Smooth muscle cell of the brain vasculature (primary cell): ENCODE measurements at regions not wholly inside any gene's neighbourhood (a gene's known extent, or its start where the extent isn't known, plus 50 kb on each side); places are given as distances from the start of the nearest gene placed in this dataset.
"Not testable (repeated sequence)": the region's sequence is repeated elsewhere in the genome, so short reads cannot be mapped to it uniquely, and the experiment has no call there.

Experiments
- DNase-seq: peaks from one replicate; pipeline ENCODE4 v3.0.0-alpha.2; 2012; ENCODE audit warnings: low read depth, low spot score

- DNase-seq: no peak
Observed at GRCh38 chr6:113031591-113032238, 684.6 kb downstream of the RFPL4B start.

GRCh38 chr6:113039005-113039404, 691.9 kb downstream of the RFPL4B start:
- DNase-seq: no peak

GRCh38 chr6:113047148-113047547, 700.0 kb downstream of the RFPL4B start:
- DNase-seq: no peak

- DNase-seq: no peak
Observed at GRCh38 chr6:113047932-113048331, 700.8 kb downstream of the RFPL4B start.

GRCh38 chr6:113048741-113049140, 701.6 kb downstream of the RFPL4B start:
- DNase-seq: no peak

GRCh38 chr6:113049190-113049589, 702.1 kb downstream of the RFPL4B start:
- no peak for DNase-seq

- DNase-seq: peak; percentile 52
Observed at GRCh38 chr6:113050010-113050858, 703.1 kb downstream of the RFPL4B start.

GRCh38 chr6:113050979-113051378, 703.8 kb downstream of the RFPL4B start:
- DNase-seq: no peak

- no peak for DNase-seq
Observed at GRCh38 chr6:113052506-113052905, 705.4 kb downstream of the RFPL4B start.

GRCh38 chr6:113055061-113055460, 707.9 kb downstream of the RFPL4B start:
- no peak for DNase-seq

GRCh38 chr6:113055998-113056397, 708.9 kb downstream of the RFPL4B start:
- DNase-seq: no peak

- DNase-seq: no peak
Observed at GRCh38 chr6:113057567-113058053, 710.5 kb downstream of the RFPL4B start.

GRCh38 chr6:113060664-113061063, 713.5 kb downstream of the RFPL4B start:
- no peak for DNase-seq

- DNase-seq: no peak
Observed at GRCh38 chr6:113065611-113066010, 718.5 kb downstream of the RFPL4B start.

- no peak for DNase-seq
Observed at GRCh38 chr6:113067612-113068275, 720.6 kb downstream of the RFPL4B start.

- no peak for DNase-seq
Observed at GRCh38 chr6:113068570-113068969, 721.4 kb downstream of the RFPL4B start.

- not testable (repeated sequence) for DNase-seq
Observed at GRCh38 chr6:113070681-113071080, 723.6 kb downstream of the RFPL4B start.

GRCh38 chr6:113073611-113074191, 726.6 kb downstream of the RFPL4B start:
- no peak for DNase-seq

- no peak for DNase-seq
Observed at GRCh38 chr6:113076116-113076515, 729.0 kb downstream of the RFPL4B start.

GRCh38 chr6:113076816-113077215, 729.7 kb downstream of the RFPL4B start:
- no peak for DNase-seq

- no peak for DNase-seq
Observed at GRCh38 chr6:113077794-113078193, 730.7 kb downstream of the RFPL4B start.

GRCh38 chr6:113078791-113079190, 731.7 kb downstream of the RFPL4B start:
- DNase-seq: no peak
